IPS-11a (cell line): ENCODE measurements at regions not wholly inside any gene's neighbourhood (a gene's known extent, or its start where the extent isn't known, plus 50 kb on each side); places are given as distances from the start of the nearest gene placed in this dataset.
"Not testable (repeated sequence)": the region's sequence is repeated elsewhere in the genome, so short reads cannot be mapped to it uniquely, and the experiment has no call there.

Source experiments
- H3K4me3 ChIP-seq: one replicate; pipeline ENCODE4 v1.5.1; 2013; ENCODE audit warnings: low read depth, low read length, control low read depth

DNA sequence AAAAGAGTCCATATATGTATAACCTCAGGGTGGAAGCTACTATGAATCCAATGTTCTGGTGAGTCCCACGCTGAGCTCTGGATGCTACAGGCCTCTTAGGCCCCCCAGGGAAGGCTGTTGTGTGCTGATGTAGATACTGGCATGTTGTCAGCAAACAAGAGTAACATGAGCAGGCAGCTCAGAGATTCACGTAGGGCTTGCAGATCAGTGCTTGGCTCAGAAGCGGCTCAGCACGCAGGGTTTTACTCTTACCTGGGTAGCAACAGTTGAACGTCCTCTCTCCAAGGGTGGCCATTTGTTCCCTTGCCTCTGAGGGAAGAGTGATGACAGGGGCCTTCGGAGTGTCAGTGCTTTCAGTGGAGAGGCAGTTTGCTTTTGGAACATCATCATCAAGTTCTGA lies 93.4 kb downstream of the ZFP64 start:
- no peak overlapping the region for H3K4me3 ChIP-seq

GRCh38 chr20:52096117-52096516 lies 95.5 kb downstream of the ZFP64 start:
- no peak overlapping the region for H3K4me3 ChIP-seq

DNA sequence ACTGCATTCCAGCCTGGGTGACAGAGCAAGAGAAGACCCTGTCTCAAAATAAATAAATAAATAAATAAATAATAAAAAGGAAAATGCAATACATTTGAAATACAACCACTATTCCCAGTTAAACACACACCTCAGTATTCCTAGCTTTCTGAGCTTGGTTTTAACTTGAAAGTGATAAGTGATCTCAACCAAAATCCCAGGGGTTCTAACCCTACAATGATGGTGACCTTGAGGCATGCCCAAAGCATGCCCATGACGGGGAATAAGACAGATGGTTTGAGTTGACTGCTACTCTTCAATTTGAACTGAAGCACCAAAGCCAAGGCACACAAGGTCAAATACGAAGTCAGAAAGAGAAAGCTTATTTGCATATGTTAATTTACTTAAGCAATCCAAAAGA lies 96.9 kb downstream of the ZFP64 start:
- H3K4me3 ChIP-seq = no peak overlapping the region

GRCh38 chr20:52093575-52093974 lies 98.0 kb downstream of the ZFP64 start:
- H3K4me3 ChIP-seq = no peak overlapping the region

DNA sequence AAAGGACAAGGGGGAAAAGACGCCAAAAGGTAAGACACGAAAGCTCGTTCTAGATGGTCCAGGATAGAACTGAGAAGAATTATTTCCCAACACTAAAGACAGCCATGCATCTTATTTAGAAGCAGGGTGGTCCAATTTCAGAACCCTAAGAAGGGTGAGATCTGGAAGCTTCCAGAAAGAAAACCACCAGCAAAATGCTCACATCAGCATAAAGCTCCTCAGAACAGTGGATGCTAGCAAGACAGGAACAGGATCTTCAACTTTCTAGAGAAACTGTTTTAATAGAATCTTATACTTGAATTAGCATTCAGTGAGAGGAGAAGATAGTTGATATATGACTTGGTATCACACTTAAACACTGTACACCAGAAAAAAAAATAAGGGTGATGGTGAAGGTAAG lies 101.5 kb downstream of the ZFP64 start:
- no peak overlapping the region for H3K4me3 ChIP-seq

DNA sequence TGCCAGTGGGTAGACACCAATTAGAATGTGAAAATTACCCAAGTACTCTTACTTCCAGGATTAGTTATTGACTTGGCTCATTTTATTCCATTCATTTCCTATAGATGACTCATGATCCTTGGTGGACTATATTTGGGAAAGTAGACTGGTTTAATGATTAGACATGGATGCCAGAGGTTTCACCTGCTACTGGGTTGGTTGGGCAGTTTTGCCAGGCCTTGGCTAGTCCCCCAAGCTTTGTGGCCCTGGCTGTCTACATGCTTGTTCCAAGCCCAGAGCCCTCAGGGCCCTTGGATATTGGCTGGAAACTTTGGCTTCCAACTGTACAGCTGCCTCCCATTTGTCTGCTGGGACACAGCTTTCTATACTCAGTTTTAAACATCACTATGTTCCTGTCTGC lies 104.1 kb downstream of the ZFP64 start:
- H3K4me3 ChIP-seq = no peak overlapping the region

GRCh38 chr20:52086878-52087277 lies 104.7 kb downstream of the ZFP64 start:
- no peak overlapping the region for H3K4me3 ChIP-seq

GRCh38 chr20:52084727-52085126 lies 106.9 kb downstream of the ZFP64 start:
- no peak overlapping the region for H3K4me3 ChIP-seq

GRCh38 chr20:52083627-52084232 lies 107.8 kb downstream of the ZFP64 start:
- no peak overlapping the region for H3K4me3 ChIP-seq

DNA sequence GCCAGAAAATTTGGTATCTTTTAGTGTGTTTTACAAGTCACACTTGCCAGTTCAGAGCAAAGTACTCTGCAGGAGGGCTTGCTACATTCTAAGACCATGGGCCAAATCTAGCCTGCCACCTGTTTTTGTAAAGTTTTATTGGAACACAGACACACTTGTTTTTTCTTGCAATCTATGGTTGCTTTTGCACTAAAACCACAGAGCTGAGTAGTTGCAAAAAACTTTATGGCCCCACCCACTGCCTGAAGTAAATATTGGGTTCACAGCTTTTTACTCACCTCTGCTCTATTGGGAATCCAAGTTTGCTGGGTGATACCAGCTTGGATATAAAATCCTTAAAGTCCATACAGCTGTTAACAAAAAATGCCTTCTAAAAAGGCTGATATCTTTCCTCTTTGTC lies 109.0 kb downstream of the ZFP64 start:
- H3K4me3 ChIP-seq = no peak overlapping the region

- no peak overlapping the region for H3K4me3 ChIP-seq
Observed at GRCh38 chr20:52081791-52082190, 109.8 kb downstream of the ZFP64 start.

- no peak overlapping the region for H3K4me3 ChIP-seq
Observed at GRCh38 chr20:52081066-52081465, 110.5 kb downstream of the ZFP64 start.

DNA sequence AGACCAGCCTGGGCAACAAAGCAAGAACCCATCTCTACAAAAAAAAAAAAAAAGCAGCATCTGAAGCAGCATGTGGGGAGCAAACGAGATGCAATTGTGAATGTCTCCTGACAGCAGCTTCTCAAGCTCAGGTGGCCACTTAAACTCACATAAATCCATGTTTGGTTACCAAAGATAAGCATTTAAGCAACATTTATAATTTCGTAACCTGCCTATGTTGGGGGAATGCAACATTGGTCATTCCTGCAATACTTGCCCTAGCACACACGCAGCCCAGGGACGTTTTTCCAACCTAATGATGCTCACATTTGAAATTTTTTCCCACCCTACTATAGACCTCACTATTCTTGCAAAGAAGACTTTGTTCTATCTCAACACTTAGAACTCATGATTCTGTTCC lies 113.3 kb downstream of the ZFP64 start:
- no peak overlapping the region for H3K4me3 ChIP-seq

GRCh38 chr20:52076164-52076563 lies 115.4 kb downstream of the ZFP64 start:
- no peak overlapping the region for H3K4me3 ChIP-seq

- H3K4me3 ChIP-seq = no peak overlapping the region
Observed at GRCh38 chr20:52075400-52075799, 116.2 kb downstream of the ZFP64 start.

GRCh38 chr20:52071136-52071535 lies 120.4 kb downstream of the ZFP64 start:
- no peak overlapping the region for H3K4me3 ChIP-seq

GRCh38 chr20:52064931-52065330 lies 126.6 kb downstream of the ZFP64 start:
- no peak overlapping the region for H3K4me3 ChIP-seq

DNA sequence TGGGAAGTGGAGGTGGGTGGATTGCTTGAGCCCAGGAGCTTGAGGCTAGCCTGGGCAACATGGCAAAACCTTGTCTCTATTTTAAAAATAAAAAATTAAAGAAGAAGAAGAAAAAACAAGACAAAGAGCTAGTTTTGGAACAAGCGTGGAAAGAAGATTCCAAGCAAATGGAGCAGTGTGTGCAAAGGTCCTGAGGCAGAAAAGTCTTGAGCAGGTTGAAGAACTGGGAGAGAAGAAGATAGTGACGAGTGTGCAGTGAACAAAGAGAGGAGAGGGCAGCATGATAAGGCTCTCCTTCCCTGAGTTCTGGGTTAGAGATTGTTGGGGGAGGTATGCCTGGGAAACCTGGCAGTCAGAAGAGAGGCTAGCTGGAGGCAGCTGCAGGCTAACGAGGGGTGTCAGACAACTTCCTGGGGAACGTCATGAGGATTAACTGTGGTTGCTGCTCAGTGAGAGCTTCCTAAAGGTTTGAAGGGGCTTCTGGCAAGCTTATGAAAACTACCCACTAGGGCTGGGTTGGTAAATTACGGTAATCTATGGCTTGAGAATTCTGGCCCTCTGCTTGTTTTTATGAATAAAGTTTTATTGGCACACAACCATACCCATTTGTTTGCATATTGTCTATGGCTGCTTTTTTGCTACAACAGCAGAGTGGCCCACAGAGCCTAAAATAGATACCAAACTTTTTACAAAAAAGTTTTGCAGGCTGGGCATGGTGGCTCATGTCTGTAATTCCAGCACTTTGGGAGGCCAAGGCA lies 128.9 kb downstream of the ZFP64 start:
- no peak overlapping the region for H3K4me3 ChIP-seq

DNA sequence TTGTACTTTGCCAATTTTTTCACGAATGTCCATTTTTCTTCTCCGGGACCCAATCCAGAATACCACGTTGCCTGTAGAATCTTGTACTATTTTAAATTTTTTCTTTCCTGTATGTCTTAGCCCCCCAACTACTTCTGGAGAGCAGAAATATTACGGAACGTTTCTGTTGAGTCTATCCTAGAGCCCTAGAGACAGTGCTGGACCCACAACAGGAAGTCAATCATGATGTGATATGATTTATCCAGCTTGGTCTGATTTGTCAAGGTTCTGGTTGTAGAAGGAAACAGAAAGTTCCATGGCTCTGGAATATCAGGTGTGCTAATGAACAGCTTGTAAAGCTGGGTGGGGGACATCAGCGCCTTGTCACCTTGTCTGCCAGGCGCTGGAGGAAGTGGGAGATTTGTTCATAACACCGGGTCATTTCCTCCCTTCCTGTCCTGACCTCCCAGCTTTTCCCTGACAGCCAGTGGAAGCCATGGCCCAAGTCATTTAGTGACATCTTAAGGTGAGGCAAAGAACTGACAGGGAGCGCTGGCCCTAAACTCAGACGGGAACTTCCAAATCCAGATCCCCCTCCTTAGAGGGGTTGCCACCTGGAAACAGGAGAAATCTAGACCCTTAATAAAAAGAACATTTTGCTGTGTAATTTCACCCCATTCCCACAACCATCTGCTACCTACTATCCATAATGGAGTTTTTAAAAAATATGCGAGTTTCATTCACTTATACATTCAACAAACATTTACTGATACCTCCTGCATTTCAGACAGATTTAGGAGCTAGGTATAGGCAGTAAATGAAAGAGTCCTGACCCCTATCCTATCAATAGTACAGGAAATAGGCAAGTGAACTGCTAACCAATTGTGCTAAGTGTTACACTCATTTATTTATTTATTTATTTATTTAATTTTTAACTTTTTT lies 130.5 kb downstream of the ZFP64 start:
- H3K4me3 ChIP-seq = no peak overlapping the region

GRCh38 chr20:52057133-52057532 lies 134.4 kb downstream of the ZFP64 start:
- not testable (repeated sequence) for H3K4me3 ChIP-seq

DNA sequence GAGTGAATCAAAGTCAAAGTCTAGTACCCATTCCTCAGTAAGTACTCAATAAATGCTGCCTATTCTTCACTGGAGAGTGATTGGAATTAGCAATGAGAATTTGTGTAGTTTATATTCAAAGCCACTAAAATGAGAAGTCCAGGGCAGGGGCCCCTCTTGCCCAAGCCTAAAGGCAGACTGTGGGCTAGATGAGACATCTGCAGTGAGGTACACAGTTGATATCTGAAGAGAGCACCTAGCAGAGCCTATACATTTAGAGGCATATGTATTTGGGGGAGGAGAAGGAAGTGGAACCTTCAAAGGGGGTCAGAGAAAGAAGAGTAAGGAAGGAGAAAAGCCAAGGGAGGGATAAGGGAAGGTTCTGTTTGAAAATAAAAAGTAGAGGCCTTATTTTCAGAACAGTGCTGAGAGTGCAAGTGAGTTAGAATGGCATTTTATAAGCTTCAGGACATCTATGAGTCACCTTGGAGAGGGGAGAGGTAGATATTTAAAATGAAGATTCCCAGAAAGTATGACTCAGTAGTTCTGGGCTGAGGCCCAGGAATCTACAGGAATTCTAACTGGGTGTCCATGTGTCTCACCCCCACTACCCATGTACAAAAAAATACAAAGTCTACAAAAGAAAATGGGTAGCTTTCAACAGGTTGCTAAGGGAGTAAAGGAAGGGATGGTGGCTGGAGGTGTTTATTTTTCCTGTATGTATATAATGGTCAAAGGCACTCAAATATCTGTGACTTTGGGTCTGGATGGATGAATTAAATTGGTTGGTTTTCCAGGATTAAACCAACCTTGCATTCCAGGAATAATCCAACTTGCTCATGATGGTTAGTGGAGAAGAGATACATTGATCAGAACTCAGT lies 135.1 kb downstream of the ZFP64 start:
- no peak overlapping the region for H3K4me3 ChIP-seq
